ENCODE measurements at regions not wholly inside any gene's neighbourhood (a gene's known extent, or its start where the extent isn't known, plus 50 kb on each side); places are given as distances from the start of the nearest gene placed in this dataset.

GRCh38 chr3:28856796-28857195 lies 424.1 kb upstream of the RBMS3 start:
- Histone ChIP-seq H3K4me3 (ENCODE audit: low read depth, low read length) (no peak overlapping the region), H3K27me3 (ENCODE audit: control insufficient read depth, insufficient read depth, low read length) (no peaks in the 10 kb centered on the region), H3K27ac (ENCODE audit: low read depth, low read length) (no peak overlapping the region), H3K9me3 (ENCODE audit: control insufficient read depth, insufficient read depth, low read length) (no peaks in the 10 kb centered on the region)
- TF ChIP-seq, protein P1, sequence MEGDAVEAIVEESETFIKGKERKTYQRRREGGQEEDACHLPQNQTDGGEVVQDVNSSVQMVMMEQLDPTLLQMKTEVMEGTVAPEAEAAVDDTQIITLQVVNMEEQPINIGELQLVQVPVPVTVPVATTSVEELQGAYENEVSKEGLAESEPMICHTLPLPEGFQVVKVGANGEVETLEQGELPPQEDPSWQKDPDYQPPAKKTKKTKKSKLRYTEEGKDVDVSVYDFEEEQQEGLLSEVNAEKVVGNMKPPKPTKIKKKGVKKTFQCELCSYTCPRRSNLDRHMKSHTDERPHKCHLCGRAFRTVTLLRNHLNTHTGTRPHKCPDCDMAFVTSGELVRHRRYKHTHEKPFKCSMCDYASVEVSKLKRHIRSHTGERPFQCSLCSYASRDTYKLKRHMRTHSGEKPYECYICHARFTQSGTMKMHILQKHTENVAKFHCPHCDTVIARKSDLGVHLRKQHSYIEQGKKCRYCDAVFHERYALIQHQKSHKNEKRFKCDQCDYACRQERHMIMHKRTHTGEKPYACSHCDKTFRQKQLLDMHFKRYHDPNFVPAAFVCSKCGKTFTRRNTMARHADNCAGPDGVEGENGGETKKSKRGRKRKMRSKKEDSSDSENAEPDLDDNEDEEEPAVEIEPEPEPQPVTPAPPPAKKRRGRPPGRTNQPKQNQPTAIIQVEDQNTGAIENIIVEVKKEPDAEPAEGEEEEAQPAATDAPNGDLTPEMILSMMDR (IDR thresholded peaks at IDR 0.05; ENCODE audit: low read depth, low read length), result no peak
- ChIA-PET CTCF (no interaction called here), POLR2A (no interaction called here)
- no peak for DNase-seq (ENCODE audit: low read depth, low spot score)

GRCh38 chr3:28859897-28860296 lies 421.0 kb upstream of the RBMS3 start:
- Histone ChIP-seq H3K27me3 (ENCODE audit: control insufficient read depth, insufficient read depth, low read length) (no peaks in the 10 kb centered on the region), H3K9me3 (ENCODE audit: control insufficient read depth, insufficient read depth, low read length) (no peaks in the 10 kb centered on the region), H3K27ac (ENCODE audit: low read depth, low read length) (no peak overlapping the region), H3K4me3 (ENCODE audit: low read depth, low read length) (no peak overlapping the region)
- TF ChIP-seq, protein P1 (IDR thresholded peaks at IDR 0.05; ENCODE audit: low read depth, low read length), result no peak
- CTCF ChIA-PET, result interaction anchor here (0.7 kb wide), 1 partner anchor 381 kb away, joined by 3 read pairs; no protein-coding TSS in a partner anchor
- no peak for DNase-seq (ENCODE audit: low read depth, low spot score)
- POLR2A ChIA-PET, result no interaction called here

DNA sequence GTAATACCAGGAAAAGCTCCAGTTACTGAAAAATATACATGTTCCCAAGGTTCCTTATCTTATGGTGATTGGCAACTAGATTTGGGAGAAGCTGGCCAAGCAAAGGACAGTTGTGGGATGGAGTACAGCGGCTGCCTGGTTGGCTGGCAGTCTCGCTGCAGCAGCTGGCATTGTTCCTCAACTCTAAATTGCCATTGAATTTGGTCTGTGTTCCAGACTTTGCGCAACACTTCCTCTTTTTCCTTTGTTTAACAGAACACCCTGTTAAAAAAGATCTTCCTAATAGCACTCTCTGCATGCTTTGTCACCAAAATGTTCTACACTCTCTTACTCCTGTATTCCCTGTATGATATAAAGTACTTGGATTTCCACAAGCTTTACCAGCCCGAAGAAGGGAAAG lies 420.6 kb upstream of the RBMS3 start:
- CTCF ChIA-PET, result interaction anchor here (0.6 to 0.7 kb wide), 2 partner anchors 380 to 420 kb away, joined by 3 to 6 read pairs; no protein-coding TSS in a partner anchor
- TF ChIP-seq, protein P1 (IDR thresholded peaks at IDR 0.05; ENCODE audit: low read depth, low read length), result no peak
- H3K27ac ChIP-seq (ENCODE audit: low read depth, low read length), result no peak overlapping the region
- H3K9me3 ChIP-seq (ENCODE audit: control insufficient read depth, insufficient read depth, low read length), result no peaks in the 10 kb centered on the region
- DNase-seq (ENCODE audit: low read depth, low spot score), result no peak
- no peak overlapping the region for H3K4me3 ChIP-seq (ENCODE audit: low read depth, low read length)
- H3K27me3 ChIP-seq (ENCODE audit: control insufficient read depth, insufficient read depth, low read length), result no peaks in the 10 kb centered on the region
- POLR2A ChIA-PET, result no interaction called here

- H3K9me3 ChIP-seq (ENCODE audit: control insufficient read depth, insufficient read depth, low read length), result no peaks in the 10 kb centered on the region
- H3K4me3 ChIP-seq (ENCODE audit: low read depth, low read length), result no peak overlapping the region
- no peaks in the 10 kb centered on the region for H3K27me3 ChIP-seq (ENCODE audit: control insufficient read depth, insufficient read depth, low read length)
- no peak for DNase-seq (ENCODE audit: low read depth, low spot score)
- POLR2A ChIA-PET, result no interaction called here
- CTCF ChIA-PET, result no interaction called here
- no peak overlapping the region for H3K27ac ChIP-seq (ENCODE audit: low read depth, low read length)
- TF ChIP-seq, protein P1 (IDR thresholded peaks at IDR 0.05; ENCODE audit: low read depth, low read length), result no peak
Observed at GRCh38 chr3:28863186-28863585, 417.7 kb upstream of the RBMS3 start.

GRCh38 chr3:28867836-28868235 lies 413.0 kb upstream of the RBMS3 start:
- no peak for DNase-seq (ENCODE audit: low read depth, low spot score)
- H3K27me3 ChIP-seq (ENCODE audit: control insufficient read depth, insufficient read depth, low read length), result no peaks in the 10 kb centered on the region
- no peak overlapping the region for H3K4me3 ChIP-seq (ENCODE audit: low read depth, low read length)
- H3K27ac ChIP-seq (ENCODE audit: low read depth, low read length), result no peak overlapping the region
- ChIA-PET POLR2A (no interaction called here), CTCF (no interaction called here)
- no peaks in the 10 kb centered on the region for H3K9me3 ChIP-seq (ENCODE audit: control insufficient read depth, insufficient read depth, low read length)
- TF ChIP-seq, protein P1 (IDR thresholded peaks at IDR 0.05; ENCODE audit: low read depth, low read length), result no peak
